ENCODE measurements at regions not wholly inside any gene's neighbourhood (a gene's known extent, or its start where the extent isn't known, plus 50 kb on each side); places are given as distances from the start of the nearest gene placed in this dataset.

GRCh38 chrX:26511589-26512363 is 295.8 kb downstream of the MAGEB5 start:
- no peak for TF ChIP-seq CTCF (IDR thresholded peaks at IDR 0.05)
- TF ChIP-seq POLR2A (IDR thresholded peaks at IDR 0.05) = no peak
